GM12872 (cell line): ENCODE measurements at regions not wholly inside any gene's neighbourhood (a gene's known extent, or its start where the extent isn't known, plus 50 kb on each side); places are given as distances from the start of the nearest gene placed in this dataset.

Experiments used
- CTCF ChIP-seq: IDR thresholded peaks from 3 replicates; pipeline ENCODE4 v1.5.1; 2011; ENCODE audit warnings: low read depth, mild to moderate bottlenecking, low read length, moderate library complexity; ENCODE audit not compliant: insufficient read depth

DNA sequence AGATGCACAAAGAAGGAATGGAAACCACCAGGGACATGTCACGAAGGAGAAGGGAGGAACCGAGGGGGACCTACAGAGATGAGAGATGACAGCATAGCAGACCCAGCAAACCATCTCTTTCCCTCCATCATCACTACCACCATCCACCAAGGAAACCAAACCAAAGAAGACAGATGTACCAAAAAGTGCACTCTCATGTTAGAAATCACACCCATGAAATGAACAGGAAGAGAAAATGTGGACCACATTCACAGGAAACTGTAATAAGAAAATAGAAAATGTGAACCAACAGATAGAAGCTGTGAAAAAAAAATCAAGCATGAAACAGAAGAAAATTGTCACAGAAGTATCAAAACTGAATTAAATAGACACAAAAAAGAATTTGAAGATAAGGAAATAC, 672.7 kb downstream of the QKI start:
- no peak for TF ChIP-seq CTCF

DNA sequence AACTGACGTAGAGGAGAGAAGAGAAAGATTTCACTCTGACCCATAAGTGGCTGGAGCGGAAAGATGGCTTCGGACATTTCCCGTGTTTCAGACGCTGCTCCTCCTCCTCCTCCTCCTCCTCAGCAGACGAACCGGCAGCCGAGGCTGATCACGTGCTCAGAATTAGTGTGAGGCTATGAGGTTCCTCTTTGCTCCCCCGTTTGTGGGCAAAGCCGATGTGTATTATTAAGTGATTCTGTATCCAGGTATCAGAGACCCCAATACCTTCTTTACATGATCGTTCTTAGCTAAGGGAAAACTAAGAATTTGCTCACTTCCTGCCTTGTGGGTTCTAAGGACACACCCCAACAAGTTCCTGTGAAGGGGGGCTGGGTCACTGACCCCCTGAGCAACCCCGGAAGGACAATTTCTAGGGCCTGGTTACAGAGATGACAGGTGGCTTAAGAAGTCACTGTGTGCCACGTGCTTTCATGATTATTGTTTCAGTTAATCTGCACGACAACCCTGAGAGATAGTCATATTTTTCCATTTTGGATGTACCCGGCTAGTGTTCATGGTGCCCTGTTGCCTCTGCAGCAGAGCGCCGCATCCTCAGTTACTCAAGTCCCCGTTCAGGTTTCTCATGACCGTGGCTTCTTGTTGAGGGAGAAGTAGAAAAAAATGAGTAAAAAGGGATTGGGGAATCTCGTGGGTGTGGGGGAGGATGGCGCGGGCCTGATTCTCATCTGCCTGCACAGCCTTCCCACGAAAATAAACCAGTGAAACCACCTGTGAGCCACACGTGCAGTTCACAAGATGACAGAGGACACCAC, 671.8 kb downstream of the QKI start:
- no peak for TF ChIP-seq CTCF

DNA sequence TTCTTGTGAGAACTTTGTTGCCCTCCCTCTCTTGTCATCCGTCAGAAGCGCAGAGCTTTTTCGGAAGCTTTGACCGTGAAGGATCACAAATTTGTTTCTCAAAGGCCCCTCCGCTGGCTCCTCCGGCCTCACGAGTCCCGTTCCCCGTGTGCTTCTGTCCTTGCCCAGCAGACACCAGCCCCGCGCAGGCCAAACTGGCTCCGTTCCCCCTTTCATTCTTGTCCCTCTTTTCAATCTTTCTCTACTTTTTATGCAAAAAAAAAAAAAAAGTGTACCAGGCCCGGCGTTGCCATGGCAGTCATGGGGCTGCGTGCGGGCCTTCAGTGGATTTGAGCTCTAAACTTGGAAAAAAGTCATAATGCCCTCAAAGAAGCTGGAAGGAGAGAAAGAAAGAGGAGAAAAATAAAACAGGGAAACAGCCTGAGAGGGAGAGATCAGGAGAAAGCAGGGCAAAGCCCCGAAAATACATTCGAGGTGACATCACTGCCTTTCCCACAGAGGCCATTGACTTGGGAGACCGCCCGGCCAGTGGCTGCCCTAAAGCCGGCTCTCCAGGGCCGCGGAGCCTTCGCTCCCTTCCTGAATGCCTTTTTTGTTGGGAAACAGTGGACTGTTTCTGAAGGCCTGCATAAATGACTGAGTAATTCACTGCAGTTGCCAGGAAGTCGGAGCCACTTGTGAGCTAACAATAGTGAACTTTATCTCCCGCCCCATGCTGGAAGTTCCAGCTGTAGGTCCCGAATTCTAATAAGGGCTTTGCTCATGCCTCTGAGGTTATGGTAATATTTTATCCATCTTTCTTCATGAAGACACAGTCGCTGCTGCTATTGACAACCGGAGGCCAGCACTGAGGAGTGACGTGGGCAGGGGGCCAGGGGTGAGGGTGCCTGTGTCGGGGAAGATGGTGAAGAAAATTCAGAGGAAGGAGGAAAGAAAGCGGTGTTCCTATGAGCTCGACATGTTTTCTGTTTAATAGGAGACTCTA, 670.9 kb downstream of the QKI start:
- no peak for TF ChIP-seq CTCF

GRCh38 chr6:164079275-164079600, 664.7 kb downstream of the QKI start:
- no peak for TF ChIP-seq CTCF

DNA sequence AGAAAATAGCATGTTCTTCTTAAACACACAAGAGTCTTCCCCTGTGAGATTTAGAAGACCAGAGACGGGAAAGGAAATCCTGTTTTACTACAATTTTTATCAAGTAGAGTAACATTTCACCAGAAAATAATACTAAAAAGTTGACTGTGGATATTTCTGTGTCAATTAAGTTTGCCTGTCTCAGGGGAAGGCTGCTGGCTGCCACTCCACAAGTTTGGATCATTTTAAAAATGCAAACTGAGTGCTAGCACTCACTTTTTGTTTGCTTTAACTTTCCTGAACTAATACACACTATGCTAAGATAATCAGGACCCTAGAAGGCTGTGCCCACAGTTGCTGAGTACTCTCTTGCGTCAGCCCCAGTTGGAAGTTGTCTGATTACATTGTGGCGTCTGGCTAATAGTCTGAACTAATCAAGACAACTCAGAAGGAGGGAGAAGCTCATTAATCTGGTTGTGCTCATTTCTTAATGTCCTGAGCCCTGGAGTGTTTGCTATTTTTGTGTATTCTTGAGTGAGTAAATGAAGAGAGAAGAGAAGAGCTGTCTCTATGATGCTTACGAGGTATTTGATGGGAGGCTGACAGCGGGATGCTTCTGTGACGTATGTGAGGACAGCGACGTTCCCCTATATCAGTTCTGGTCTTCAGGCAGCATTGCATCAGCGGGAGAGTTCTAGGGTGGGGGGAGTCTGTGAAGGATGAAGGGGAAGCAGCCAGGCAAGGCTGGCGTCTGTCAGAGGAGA, 664.2 kb downstream of the QKI start:
- no peak for TF ChIP-seq CTCF

GRCh38 chr6:164075981-164076615, 661.6 kb downstream of the QKI start:
- no peak for TF ChIP-seq CTCF
